ENCODE measurements at regions not wholly inside any gene's neighbourhood (a gene's known extent, or its start where the extent isn't known, plus 50 kb on each side); places are given as distances from the start of the nearest gene placed in this dataset.

DNA sequence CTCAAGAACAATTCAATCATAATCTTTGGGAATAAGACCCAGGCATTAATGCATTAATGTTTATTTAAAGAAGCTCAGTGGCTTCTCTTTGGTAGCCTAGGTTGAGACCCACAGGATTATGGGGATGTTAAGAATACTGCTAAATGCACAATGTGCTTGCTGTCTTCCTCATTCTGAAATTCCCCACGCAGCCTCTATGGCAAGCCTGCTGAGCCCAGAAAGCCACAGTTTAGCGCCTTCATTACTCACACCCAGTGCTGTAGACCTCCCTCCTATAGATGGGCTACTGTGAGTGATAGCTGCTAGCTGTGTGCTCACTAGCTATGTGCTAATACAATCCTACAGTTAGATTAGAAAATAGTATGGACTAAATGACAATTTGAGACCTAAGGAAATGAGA is 90.6 kb downstream of the TNFSF13B start:
- H3K27ac ChIP-seq, result no peak overlapping the region

DNA sequence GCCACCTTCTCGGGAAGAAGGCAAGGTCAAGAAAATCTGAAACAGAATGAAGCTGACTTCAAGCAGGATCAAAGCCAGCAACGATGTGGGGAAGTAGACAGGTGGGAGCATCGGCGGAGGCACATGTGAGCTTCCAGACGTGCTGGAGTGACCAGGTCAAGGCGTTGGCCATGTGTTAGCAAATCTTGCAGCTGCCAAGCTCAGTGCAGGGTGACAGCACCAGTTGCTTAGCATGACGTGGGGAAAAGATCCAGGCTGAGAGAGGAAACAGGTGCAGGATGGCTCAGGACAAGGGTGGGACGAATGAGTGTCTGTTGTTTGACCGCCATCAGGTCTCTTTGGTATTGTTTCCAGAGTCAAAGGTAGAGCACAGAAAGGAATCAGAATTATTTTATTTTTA is 92.3 kb downstream of the TNFSF13B start:
- no peak overlapping the region for H3K27ac ChIP-seq
- no peak for DNase-seq (ENCODE audit: low read depth, low spot score)

More for the DNA sequence above, 90.6 kb downstream of the TNFSF13B start:
- no peak for DNase-seq (ENCODE audit: low read depth, low spot score)

DNA sequence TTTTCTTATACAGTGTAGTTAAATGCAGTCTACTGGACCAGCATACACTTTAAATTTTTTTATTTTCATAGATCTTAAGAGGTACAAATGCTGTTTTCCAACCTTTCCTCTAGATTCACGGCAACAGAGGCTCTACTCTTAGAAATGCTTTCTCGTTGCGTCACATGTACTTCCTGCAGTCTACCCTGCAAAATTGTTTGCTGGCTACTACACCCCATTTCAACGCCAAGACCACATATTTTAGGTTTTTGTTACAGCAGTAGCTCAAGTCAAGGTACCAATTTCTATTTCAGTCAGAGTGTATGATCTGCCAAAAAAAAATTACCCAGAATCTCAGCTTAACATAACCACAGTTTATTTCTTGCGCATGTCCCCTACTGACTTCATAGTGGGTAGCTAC is 94.1 kb downstream of the TNFSF13B start:
- H3K27ac ChIP-seq, result no peak overlapping the region
- DNase-seq (ENCODE audit: low read depth, low spot score), result no peak

DNA sequence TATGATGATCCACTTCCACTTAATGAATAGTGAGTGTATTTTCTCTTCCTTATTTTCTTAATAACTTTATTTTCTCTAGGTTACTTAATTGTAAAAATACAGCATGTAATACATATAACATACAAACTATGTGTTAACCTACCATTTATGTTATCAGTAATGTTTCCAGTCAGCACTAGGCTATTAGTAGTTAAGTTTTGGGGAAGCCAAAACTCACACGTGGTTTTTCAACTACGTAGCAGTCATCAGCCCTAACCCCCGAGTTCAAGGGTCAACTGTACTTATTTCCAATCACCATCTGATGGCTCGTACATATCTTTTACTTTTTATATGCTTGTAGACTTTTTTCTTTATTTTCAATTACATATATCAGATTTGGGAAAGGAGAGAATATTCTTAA is 95.7 kb downstream of the TNFSF13B start:
- H3K27ac ChIP-seq, result no peak overlapping the region
- no peak for DNase-seq (ENCODE audit: low read depth, low spot score)

DNA sequence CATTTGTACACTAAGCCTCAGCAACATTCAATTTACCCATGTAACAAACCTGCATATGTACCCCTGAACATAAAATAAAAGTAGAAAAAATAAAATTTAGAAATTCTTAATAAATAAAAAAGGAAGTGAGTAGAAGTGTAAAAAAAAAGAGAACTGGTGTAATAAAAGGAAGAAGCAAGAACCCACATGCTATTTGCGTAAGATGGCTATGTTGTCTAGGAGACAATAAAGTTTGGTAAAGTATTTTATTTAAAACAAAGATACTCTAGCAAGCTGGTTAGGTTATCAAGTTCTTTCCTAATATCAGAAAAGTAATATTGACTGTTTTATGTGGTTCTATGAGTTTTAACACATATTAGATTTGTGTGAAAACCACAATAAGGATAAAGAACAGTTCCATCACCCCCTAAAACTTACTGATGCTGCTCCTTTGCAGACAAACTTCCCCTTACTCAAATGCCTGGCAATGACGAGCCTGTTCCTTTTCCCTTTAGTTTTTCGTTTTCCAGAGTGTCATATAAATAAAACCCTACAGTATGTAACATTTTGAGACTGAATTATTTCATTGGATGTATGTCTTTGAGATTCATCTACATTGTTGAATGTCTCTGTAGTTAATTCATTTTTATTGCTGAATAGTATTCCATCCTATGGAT is 98.9 kb downstream of the TNFSF13B start:
- H3K27ac ChIP-seq, result no peak overlapping the region
- no peak for DNase-seq (ENCODE audit: low read depth, low spot score)

DNA sequence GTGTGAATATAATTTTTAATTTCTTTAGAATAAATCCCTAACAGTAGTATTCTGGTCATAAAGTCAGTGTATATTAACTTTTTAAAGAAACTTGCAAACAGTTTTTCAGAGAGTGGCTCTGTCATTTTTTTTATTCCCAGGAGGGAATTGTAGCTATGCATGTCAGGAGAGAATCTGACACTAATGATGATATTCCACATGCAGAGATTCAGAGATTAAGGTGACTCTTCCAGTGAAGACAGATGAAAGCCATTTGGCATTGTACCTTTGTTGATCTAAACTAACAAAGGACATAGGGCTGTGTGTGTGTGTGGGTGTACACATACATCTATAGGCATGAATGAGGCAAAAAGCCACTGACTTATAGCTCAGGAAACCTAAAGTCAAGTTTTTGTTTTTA is 99.9 kb downstream of the TNFSF13B start:
- no peak overlapping the region for H3K27ac ChIP-seq
- DNase-seq (ENCODE audit: low read depth, low spot score), result no peak

DNA sequence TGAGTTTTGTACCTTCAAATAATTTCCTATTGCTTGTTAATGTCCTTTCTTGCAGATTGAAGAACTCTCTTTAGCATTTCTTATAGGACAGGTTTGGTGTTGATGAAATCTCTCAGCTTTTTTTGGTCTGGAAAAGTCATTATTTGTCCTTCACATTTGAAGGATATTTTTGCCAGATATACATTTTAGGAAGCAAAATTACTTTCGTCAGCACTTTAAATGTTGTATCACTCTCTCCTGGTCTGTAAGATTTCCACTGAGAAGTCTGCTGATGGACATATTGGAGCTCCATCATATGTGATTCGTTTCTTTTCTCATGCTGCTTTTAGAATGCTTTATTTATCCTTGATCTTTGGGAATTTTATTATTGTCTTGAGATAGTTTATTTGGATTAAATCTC is 105.5 kb downstream of the TNFSF13B start:
- no peak for DNase-seq (ENCODE audit: low read depth, low spot score)

DNA sequence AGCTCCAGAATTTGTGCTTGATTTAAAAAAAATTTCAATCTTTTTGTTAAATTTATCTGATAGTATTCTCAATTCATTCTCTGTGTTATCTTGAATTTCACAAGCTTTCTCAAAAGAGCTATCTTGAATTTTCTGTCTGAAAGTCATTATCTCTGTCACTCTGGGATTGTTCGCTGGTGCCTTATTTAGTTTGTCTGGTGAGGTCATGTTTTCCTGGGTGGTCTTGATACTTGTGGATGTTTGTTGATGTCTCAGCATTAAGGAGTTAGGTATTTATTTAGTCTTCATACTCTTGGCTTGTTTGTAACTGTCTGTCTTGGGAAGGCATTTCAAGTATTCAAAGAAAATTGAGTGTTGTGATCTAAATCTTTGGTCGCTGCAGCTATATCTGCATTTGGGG is 106.3 kb downstream of the TNFSF13B start:
- DNase-seq (ENCODE audit: low read depth, low spot score), result no peak
- no peak overlapping the region for H3K27ac ChIP-seq

More for the DNA sequence above, 105.5 kb downstream of the TNFSF13B start:
- no peak overlapping the region for H3K27ac ChIP-seq

DNA sequence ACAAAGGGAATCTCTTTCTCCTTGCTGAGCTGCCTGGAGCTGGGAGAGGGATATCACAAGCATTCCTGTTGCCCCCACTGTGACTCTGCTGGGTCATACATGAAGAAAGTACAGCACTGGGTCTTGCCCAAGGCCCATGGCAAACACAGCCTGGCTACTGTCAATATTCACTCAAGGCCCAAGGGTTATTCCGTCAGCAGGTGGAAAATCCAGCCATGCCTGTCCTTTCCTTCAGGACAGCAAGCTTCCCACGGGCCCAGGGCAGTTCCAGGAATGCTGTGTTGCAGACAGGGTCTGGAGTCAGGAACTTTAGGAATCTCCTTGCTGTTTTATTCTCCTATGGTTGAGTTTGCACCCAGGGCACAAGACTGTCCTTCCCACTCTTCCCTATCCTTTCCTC is 106.8 kb downstream of the TNFSF13B start:
- DNase-seq (ENCODE audit: low read depth, low spot score), result no peak
- no peak overlapping the region for H3K27ac ChIP-seq

DNA sequence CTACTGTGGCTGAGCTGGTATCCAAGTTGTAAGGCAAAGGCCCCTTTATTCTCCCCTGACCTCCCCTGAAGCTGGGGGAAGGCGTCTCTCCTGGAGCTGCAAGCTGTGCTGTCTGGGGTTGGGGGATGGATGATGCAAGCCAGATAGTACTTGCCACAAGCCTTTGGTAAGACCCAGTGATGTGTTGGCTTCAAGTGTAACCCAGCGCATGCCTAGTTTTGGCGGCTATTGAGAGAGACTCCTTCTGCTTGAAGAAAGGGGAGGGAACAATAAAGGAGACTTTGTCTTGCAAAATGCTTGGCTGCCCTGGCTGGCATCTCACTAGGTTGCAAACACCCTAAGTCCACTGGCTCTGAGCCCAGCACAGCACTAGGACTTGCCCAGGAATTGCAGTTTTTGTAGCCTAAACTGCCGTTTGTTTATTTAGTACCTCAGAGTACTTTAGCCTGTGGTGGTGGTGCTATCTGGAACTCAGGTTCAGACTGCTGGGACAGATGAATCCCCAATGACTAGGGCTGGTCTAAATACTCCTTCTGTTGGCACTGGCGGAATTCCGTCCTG is 108.2 kb downstream of the TNFSF13B start:
- H3K27ac ChIP-seq, result no peak overlapping the region
- no peak for DNase-seq (ENCODE audit: low read depth, low spot score)

DNA sequence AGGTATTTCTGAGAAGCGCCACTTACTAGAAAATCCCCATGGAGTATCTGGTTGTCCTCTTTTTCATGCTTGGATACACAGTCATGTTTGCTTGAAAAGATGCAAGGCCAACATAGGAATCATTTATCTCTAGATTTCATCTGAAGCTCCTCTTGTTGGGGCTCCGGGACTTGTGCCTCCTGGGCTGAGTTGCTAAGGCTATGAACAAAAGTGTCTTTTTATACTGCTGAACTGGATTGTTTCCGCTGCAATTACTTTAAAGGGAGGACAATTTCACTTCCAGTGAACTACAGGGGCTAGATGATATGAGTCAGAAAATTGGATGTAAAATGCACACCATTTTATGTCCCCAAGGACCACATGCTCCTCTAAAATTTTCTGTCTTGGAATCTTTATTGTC is 114.1 kb downstream of the TNFSF13B start:
- no peak overlapping the region for H3K27ac ChIP-seq
- DNase-seq (ENCODE audit: low read depth, low spot score), result no peak

DNA sequence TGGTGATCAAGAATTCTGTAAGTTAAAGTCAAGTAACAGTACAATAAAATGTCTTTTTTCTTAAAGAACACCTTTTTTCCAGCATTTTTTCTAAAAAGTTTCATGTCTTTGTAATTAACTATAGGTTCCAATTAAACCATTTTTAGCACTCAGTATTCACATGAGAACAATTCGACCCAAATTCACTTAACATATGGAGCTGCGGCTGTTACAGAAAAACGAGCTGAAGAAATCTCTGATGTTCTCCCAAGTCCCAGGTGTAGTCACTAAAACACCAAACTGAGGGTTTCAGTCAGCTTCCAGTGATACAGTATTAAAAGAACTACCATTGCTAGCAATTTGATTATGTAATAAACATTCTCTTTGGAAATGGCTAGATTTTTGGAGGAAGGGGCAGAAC is 117.6 kb downstream of the TNFSF13B start:
- no peak for DNase-seq (ENCODE audit: low read depth, low spot score)
- H3K27ac ChIP-seq, result no peak overlapping the region

DNA sequence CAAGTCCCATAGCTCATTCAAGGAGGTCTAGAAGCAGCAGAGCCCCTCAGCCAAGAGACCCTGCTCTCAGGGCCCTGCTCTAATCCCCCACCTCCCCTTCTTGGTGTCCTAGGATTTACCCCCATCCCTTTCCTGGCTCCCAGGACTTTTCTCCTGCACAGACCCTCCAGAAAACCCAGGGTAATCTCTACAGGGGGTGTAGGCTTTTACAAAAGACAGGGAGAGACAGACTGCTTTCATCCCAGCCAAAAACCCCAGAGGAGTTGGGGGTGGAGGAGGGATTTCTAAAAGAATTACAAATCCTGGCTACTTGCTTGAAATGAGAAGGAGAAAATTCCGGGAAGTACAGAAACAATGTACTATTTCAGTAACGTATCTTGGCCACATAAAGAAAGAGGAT is 133.3 kb downstream of the TNFSF13B start:
- DNase-seq (ENCODE audit: low read depth, low spot score), result no peak
- H3K27ac ChIP-seq, result no peak overlapping the region

DNA sequence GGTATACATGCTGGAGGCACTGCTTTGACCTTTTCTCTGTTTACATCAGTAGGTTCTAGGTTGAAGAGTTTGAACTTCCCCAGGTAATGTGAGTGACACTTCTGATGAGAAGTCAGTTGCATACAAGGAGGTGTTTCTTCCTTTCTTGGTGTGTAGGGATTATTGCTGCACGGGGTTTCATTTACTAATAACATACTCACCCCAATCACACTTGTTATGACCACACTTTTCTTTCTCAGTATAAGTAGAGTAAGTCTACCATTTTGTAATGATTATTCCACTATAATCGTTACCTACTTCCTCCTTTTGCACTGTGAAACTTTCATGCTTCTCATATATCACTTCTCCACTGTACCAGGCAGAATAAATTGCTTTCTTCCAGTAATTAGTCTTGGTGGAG is 138.0 kb downstream of the TNFSF13B start:
- DNase-seq (ENCODE audit: low read depth, low spot score), result no peak
- no peak overlapping the region for H3K27ac ChIP-seq

DNA sequence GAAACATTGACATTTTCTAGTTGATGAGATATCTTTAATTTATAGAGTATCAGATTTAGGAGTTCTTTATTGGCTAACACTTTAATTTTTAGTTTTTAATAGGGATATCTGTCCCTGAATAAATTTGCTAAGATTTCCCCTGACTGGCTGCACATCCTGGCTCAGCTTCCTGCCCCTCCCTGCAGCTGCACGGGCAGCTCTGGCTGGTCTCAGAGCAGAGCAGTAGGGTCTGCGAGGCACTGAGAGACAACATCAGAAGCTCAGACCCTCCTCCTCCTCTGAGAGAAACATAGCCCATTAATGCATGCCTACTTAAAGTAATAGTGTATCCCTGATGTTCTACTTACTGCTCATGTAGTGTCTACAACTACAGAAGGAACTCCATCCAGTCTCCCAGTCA is 139.2 kb downstream of the TNFSF13B start:
- no peak for DNase-seq (ENCODE audit: low read depth, low spot score)
- no peak overlapping the region for H3K27ac ChIP-seq

DNA sequence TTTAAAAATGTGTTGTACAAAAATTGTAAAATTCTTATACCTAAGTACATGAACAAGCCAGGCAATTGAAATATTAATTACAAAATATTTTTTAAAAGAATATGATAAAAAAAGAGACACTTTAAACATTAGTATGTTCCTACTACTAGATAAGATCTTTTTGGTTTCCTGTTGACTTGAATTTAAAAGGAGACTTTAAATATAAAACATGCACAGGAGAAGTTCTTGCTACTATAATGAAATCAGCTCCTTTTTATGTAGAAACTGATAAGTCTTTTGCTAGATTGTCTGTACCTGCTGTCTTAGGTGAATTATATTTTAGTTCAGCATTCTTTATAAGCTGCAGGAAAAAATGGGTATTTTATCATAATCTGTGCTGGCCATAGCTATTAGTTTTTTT is 140.2 kb downstream of the TNFSF13B start:
- no peak for DNase-seq (ENCODE audit: low read depth, low spot score)
- no peak overlapping the region for H3K27ac ChIP-seq

DNA sequence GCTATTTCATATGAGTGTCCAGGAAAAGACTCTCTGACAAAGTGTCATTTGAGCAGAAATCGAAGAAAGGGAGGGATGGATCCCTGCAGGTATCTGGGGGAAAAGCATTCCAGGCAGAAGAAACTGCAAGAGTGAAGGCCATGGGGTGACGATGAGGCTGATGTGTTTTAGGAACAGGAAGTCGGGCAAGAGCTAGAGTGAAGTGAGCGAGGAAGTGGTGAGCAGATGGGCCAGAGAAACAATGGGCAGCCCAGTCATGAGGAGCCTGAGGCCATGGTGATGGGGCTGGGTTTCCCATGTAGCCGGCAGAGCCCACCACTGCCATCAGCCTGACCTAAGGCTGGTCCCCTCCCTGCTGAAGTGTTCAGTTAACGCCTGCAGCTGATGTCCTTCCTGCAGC is 150.2 kb downstream of the TNFSF13B start:
- no peak for DNase-seq (ENCODE audit: low read depth, low spot score)
- H3K27ac ChIP-seq, result no peak overlapping the region

DNA sequence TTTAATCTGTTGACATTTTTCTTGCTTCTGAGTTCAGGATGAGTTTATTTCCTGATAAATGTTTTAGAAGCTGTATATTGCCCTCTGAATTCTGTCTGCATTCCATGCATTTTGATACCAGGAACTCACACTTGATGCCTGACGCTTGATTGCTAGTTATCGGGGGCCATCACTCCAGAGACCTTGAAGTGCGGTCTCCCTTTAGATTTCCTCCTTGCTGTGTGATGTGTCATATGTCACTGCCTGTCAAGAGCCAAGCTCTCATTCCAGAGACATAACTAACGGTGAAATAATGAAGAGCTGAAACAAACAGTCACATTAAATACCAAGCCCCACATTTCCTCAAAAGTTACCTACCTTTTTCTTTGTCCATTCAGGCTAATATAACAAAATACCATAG is 155.5 kb downstream of the TNFSF13B start:
- DNase-seq (ENCODE audit: low read depth, low spot score), result no peak
- no peak overlapping the region for H3K27ac ChIP-seq

DNA sequence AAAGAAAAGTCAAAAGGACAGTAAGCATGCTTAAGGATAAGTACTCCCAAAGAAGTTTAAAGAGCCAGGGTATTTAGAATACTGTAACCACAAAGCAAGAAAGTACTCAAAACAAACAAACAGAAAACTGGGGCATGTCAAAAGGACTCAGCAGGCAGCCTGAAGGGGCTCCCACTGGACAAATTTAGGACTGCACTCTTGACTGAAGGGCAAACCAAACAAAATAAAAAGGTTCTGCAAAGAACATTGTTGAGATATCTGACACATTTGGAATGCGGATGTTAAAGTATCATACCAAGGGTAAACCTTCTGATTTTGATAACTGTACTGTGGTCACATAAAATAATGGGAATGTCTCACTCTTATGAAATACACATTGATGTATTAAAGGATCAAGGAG is 157.4 kb downstream of the TNFSF13B start:
- no peak overlapping the region for H3K27ac ChIP-seq
- no peak for DNase-seq (ENCODE audit: low read depth, low spot score)

DNA sequence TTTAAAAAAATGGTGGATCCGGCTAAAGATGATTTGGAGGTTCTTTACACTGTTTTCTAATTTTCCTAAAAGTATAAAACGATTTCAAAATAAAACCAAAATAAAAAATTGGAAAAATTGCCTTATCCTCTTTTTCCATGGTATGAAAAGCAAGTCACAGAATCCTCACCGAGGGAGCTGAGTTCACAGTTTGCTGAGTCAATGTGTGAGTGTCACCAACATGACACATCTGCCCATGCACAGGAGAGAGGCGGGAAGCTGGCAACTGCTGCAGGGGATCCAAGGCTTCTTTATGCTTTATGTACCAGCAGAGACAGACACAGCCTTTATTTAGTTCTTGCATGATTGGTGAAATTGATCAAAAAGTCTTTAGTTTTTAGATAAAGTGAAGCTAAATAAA is 157.8 kb downstream of the TNFSF13B start:
- H3K27ac ChIP-seq, result no peak overlapping the region
- no peak for DNase-seq (ENCODE audit: low read depth, low spot score)

DNA sequence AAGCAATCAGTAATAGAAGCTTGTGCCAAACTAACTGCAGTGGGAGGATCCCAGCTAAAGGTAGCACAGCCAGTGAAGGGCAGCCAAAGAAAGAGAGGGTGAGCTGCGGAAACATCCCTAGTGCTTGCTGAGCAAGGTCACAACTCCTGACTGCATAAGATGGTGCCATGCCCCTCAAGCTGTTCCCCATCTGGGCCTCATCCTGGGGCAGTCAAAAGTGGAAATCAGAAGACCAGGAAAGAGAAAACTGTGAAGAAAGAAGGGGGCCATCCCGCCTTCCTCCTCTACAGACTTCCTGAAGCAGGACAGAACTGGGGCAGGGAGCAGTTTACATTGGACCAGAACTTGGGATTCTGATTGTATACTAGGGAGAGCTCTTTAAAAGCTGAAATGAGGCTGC is 159.2 kb downstream of the TNFSF13B start:
- no peak for DNase-seq (ENCODE audit: low read depth, low spot score)
- no peak overlapping the region for H3K27ac ChIP-seq

DNA sequence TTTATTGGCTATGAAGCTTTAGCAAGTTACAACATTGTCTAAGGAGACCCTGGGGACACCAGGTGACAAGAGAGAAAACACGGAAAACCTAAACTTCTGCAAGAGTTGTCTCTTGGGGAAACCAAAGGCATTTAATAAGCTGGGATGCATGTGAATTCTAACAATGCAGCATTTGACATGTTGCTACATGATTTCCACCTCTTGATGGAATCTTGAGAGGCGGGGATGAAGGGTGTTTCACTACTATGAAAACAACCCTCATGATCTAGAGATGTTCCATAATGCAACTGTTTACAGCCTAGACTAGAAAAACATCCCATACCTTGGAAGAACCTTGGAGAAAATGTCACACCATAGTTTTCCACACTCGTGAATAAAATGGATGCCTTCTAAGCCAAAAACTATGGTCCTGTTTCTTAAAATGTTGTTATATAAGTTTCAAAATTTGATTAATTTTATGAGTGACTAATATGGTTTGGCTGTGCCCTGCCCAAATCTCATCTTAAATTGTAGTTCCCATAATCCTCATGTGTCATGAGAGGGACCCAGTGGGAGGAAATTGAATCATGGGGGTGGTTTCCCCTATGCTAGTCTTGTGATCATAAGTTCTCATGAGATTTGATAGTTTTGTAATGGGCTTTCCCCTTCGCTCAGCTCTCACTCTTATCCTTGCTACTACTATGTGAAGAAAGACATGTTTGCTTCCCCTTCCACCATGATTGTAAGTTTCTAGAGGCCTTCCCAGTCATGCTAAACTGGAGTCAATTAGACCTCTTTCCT is 164.6 kb downstream of the TNFSF13B start:
- no peak overlapping the region for H3K27ac ChIP-seq
- DNase-seq (ENCODE audit: low read depth, low spot score), result no peak

All from epithelial cell of prostate (primary cell).